DMS153 treated with DMSO at 0.1 percent for 48 hours (cell line): ENCODE measurements at regions not wholly inside any gene's neighbourhood (a gene's known extent, or its start where the extent isn't known, plus 50 kb on each side); places are given as distances from the start of the nearest gene placed in this dataset.
"Not testable (repeated sequence)": the region's sequence is repeated elsewhere in the genome, so short reads cannot be mapped to it uniquely, and the experiment has no call there.

ENCODE experiments used
- DNase-seq: peaks from one replicate; lab custom pipeline; 2025; ENCODE audit not compliant: unreplicated experiment; lab: John Stamatoyannopoulos, UW

- DNase-seq, result no peak
These were observed 114.1 kb downstream of the RAB38 start for GRCh38 chr11:88061111-88061510.

- no peak for DNase-seq
These were observed 115.9 kb downstream of the RAB38 start for GRCh38 chr11:88059326-88059725.

- no peak for DNase-seq
These were observed 123.8 kb downstream of the RAB38 start for GRCh38 chr11:88051396-88051795.

GRCh38 chr11:88050247-88050646, 125.0 kb downstream of the RAB38 start:
- no peak for DNase-seq

- not testable (repeated sequence) for DNase-seq
These were observed 130.0 kb downstream of the RAB38 start for GRCh38 chr11:88045288-88045687.

- not testable (repeated sequence) for DNase-seq
These were observed 130.6 kb downstream of the RAB38 start for GRCh38 chr11:88044658-88045057.

GRCh38 chr11:88043149-88043548, 132.1 kb downstream of the RAB38 start:
- no peak for DNase-seq

- no peak for DNase-seq
These were observed 132.6 kb downstream of the RAB38 start for GRCh38 chr11:88042647-88043046.

GRCh38 chr11:88042238-88042637, 133.0 kb downstream of the RAB38 start:
- DNase-seq, result no peak

GRCh38 chr11:88041679-88042078, 133.6 kb downstream of the RAB38 start:
- DNase-seq, result no peak

GRCh38 chr11:88040148-88040496, 135.1 kb downstream of the RAB38 start:
- no peak for DNase-seq

GRCh38 chr11:88039476-88040147, 135.6 kb downstream of the RAB38 start:
- DNase-seq, result no peak

- DNase-seq, result no peak
These were observed 137.2 kb downstream of the RAB38 start for GRCh38 chr11:88038063-88038462.

- no peak for DNase-seq
These were observed 138.5 kb downstream of the RAB38 start for GRCh38 chr11:88036701-88037100.

- no peak for DNase-seq
These were observed 140.0 kb downstream of the RAB38 start for GRCh38 chr11:88035271-88035670.

- no peak for DNase-seq
These were observed 157.6 kb downstream of the RAB38 start for GRCh38 chr11:88017666-88018065.

GRCh38 chr11:88016392-88017170, 158.7 kb downstream of the RAB38 start:
- peak; percentile 53 for DNase-seq

- no peak for DNase-seq
These were observed 160.1 kb downstream of the RAB38 start for GRCh38 chr11:88015170-88015569.

- DNase-seq, result no peak
These were observed 161.7 kb downstream of the RAB38 start for GRCh38 chr11:88013508-88014065.

GRCh38 chr11:88012456-88012855, 162.8 kb downstream of the RAB38 start:
- DNase-seq, result peak; percentile 2

GRCh38 chr11:87976009-87976408, 199.2 kb downstream of the RAB38 start:
- no peak for DNase-seq

GRCh38 chr11:87974797-87975196, 200.4 kb downstream of the RAB38 start:
- DNase-seq, result no peak
